ENCODE measurements at regions not wholly inside any gene's neighbourhood (a gene's known extent, or its start where the extent isn't known, plus 50 kb on each side); places are given as distances from the start of the nearest gene placed in this dataset.
"Not testable (repeated sequence)": the region's sequence is repeated elsewhere in the genome, so short reads cannot be mapped to it uniquely, and the experiment has no call there.

- TF ChIP-seq POLR2A (IDR thresholded peaks at IDR 0.05) (no peak), EP300 (IDR thresholded peaks at IDR 0.05) (no peak), POLR2AphosphoS5 (IDR thresholded peaks at IDR 0.05) (no peak)
- TF ChIP-seq, protein P1, sequence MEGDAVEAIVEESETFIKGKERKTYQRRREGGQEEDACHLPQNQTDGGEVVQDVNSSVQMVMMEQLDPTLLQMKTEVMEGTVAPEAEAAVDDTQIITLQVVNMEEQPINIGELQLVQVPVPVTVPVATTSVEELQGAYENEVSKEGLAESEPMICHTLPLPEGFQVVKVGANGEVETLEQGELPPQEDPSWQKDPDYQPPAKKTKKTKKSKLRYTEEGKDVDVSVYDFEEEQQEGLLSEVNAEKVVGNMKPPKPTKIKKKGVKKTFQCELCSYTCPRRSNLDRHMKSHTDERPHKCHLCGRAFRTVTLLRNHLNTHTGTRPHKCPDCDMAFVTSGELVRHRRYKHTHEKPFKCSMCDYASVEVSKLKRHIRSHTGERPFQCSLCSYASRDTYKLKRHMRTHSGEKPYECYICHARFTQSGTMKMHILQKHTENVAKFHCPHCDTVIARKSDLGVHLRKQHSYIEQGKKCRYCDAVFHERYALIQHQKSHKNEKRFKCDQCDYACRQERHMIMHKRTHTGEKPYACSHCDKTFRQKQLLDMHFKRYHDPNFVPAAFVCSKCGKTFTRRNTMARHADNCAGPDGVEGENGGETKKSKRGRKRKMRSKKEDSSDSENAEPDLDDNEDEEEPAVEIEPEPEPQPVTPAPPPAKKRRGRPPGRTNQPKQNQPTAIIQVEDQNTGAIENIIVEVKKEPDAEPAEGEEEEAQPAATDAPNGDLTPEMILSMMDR (IDR thresholded peaks at IDR 0.05) = no peak
- no peaks in the 10 kb centered on the region for H3K27me3 ChIP-seq
- H3K27ac ChIP-seq = no peak overlapping the region
- H3K36me3 ChIP-seq = no peaks in the 10 kb centered on the region
- H3K9me3 ChIP-seq = no peaks in the 10 kb centered on the region
- 91 to 96% (median 92%) methylated on average over 3 of the region's 3 CpGs for WGBS, 5 donors
- no peak overlapping the region for H3K4me3 ChIP-seq
- intact Hi-C loops (cut with DNase I; ENCODE audit: low total_unique reads) = no loop called here
- peaks cover 0 to 31% (median 11%) of the 10 kb centered on the region in 4 donors for H3K4me1 ChIP-seq
- no peak for DNase-seq
Observed at GRCh38 chr14:71452987-71453386, 479.2 kb upstream of the RGS6 start.

- intact Hi-C loops (cut with DNase I; ENCODE audit: low total_unique reads) = no loop called here
- no peak overlapping the region for H3K4me3 ChIP-seq
- TF ChIP-seq EP300 (IDR thresholded peaks at IDR 0.05) = no peak
- TF ChIP-seq, protein P1 (IDR thresholded peaks at IDR 0.05) = no peak
- TF ChIP-seq POLR2A (IDR thresholded peaks at IDR 0.05) = no peak
- TF ChIP-seq POLR2AphosphoS5 (IDR thresholded peaks at IDR 0.05) = no peak
- H3K27me3 ChIP-seq = no peaks in the 10 kb centered on the region
- H3K4me1 ChIP-seq = peaks cover 0 to 25% (median 11%) of the 10 kb centered on the region in 4 donors
- H3K27ac ChIP-seq = no peak overlapping the region
- WGBS, 5 donors = 44 to 92% (median 73%) methylated on average over 2 of the region's 2 CpGs
- no peaks in the 10 kb centered on the region for H3K36me3 ChIP-seq
- H3K9me3 ChIP-seq = no peaks in the 10 kb centered on the region
- no peak for DNase-seq
Observed at GRCh38 chr14:71454010-71454409, 478.2 kb upstream of the RGS6 start.

GRCh38 chr14:71454513-71455332, 477.5 kb upstream of the RGS6 start:
- no peak overlapping the region for H3K27ac ChIP-seq
- H3K9me3 ChIP-seq = no peaks in the 10 kb centered on the region
- H3K27me3 ChIP-seq = no peaks in the 10 kb centered on the region
- no peaks in the 10 kb centered on the region for H3K36me3 ChIP-seq
- no peak overlapping the region for H3K4me3 ChIP-seq
- WGBS, 5 donors = 42 to 53% (median 49%) methylated on average over 6 of the region's 6 CpGs
- peaks cover 0 to 22% (median 9%) of the 10 kb centered on the region in 4 donors for H3K4me1 ChIP-seq
- TF ChIP-seq, protein P1 (IDR thresholded peaks at IDR 0.05) = no peak
- TF ChIP-seq POLR2AphosphoS5 (IDR thresholded peaks at IDR 0.05) = no peak
- TF ChIP-seq EP300 (IDR thresholded peaks at IDR 0.05) = no peak
- no peak for TF ChIP-seq POLR2A (IDR thresholded peaks at IDR 0.05)
- no peak for DNase-seq
- intact Hi-C loops (cut with DNase I; ENCODE audit: low total_unique reads) = no loop called here

DNA sequence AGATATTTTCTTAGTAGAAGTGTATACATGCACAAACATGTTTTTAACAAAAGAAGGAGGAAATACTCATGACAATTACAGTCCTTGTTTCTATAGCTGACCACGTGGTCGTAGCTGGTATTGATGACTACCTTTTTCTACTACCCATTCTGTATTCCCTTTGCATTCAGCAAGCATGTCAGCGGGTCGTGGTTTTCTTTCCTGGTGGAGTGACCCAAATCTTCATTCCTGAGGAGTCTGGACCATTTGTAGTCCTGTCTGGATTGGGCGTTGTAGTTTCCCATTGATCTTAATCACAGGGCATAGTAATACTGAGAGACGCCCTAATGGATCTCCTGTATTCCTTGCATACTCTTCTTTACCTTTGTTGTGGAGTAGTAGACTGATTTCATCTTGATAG, 472.1 kb upstream of the RGS6 start:
- Histone ChIP-seq H3K36me3 (no peaks in the 10 kb centered on the region), H3K4me1 (peaks cover 0 to 16% (median 6%) of the 10 kb centered on the region in 4 donors), H3K27ac (peak overlapping the region in 1 of 5 donors; percentile 7), H3K9me3 (peaks cover 0 to 12% (median 2%) of the 10 kb centered on the region in 4 donors), H3K4me3 (no peak overlapping the region), H3K27me3 (no peaks in the 10 kb centered on the region)
- no peak for DNase-seq
- 61 to 78% (median 68%) methylated on average over 6 of the region's 6 CpGs for WGBS, 5 donors
- intact Hi-C loops (cut with DNase I; ENCODE audit: low total_unique reads) = no loop called here
- TF ChIP-seq POLR2AphosphoS5 (IDR thresholded peaks at IDR 0.05) (no peak), POLR2A (IDR thresholded peaks at IDR 0.05) (no peak), EP300 (IDR thresholded peaks at IDR 0.05) (no peak)
- TF ChIP-seq, protein P1 (IDR thresholded peaks at IDR 0.05) = no peak

DNA sequence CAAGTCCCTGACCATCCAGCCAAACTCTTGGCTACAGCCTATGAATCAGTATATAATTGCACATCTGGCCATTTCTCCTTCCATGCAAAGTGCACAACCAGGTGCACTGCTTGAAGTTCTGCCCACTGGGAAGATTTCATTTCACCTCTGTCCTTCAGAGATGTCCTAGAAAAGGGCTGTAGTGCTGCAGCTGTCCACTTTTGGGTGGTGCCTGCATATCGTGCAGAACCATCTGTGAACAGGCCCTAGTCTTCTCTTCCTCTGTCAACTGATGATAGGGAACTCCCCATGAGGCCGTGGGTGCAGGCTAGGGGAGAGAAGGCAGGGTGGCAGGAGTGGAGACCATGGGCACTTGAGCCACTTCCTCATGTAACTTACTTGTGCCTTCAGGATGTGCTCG, 470.6 kb upstream of the RGS6 start:
- Histone ChIP-seq H3K4me1 (peaks cover 0 to 22% (median 8%) of the 10 kb centered on the region in 4 donors), H3K9me3 (peaks cover 0 to 12% (median 2%) of the 10 kb centered on the region in 4 donors)
- H3K27me3 ChIP-seq; intact Hi-C loops (cut with DNase I; ENCODE audit: low total_unique reads); DNase-seq; H3K4me3 ChIP-seq; H3K27ac ChIP-seq; H3K36me3 ChIP-seq: not testable (repeated sequence)
- WGBS, 5 donors = 83 to 100% (median 96%) methylated on average over 2 to 3 of the region's 3 CpGs

Data from stomach (tissue), 8 donors.